PFSK-1 (cell line): ENCODE measurements at regions not wholly inside any gene's neighbourhood (a gene's known extent, or its start where the extent isn't known, plus 50 kb on each side); places are given as distances from the start of the nearest gene placed in this dataset.

Experiments
- FOXP2 ChIP-seq: optimal IDR thresholded peaks from 2 replicates; pipeline ENCODE3; 2011; ENCODE audit warnings: borderline replicate concordance, control low read depth, inconsistent platforms; ENCODE audit not compliant: insufficient read depth; ENCODE audit errors: extremely low read length, extremely low read depth
- POLR2AphosphoS5 ChIP-seq: IDR thresholded peaks from 2 replicates; pipeline ENCODE4 v1.6.1; 2012; ENCODE audit warnings: low read depth, mild to moderate bottlenecking, control low read depth, low read length, moderate library complexity
- SIN3A ChIP-seq: IDR thresholded peaks from 2 replicates; pipeline ENCODE4 v1.6.1; 2012; ENCODE audit warnings: mild to moderate bottlenecking, low read length, moderate library complexity, borderline replicate concordance; ENCODE audit not compliant: insufficient read depth
- TAF1 ChIP-seq: IDR thresholded peaks from 2 replicates; pipeline ENCODE4 v1.6.1; 2012; ENCODE audit warnings: low read length, control low read depth, borderline replicate concordance; ENCODE audit not compliant: insufficient read depth
- TF ChIP-seq, protein P1 (sequence below), 2 experiments: IDR thresholded peaks; 2 replicates each; pipeline versions ENCODE4 v1.6.1 to v1.8.0; 2011 to 2012; ENCODE audit warnings: low read depth in 2 of 2, low read length in 2 of 2, control low read depth in 1 of 2, inconsistent platforms in 1 of 2, mild to moderate bottlenecking in 1 of 2, moderate library complexity in 1 of 2; ENCODE audit not compliant: insufficient read depth in 1 of 2

- no peak for TF ChIP-seq TAF1
- no peak for TF ChIP-seq POLR2AphosphoS5
- TF ChIP-seq, protein P1, sequence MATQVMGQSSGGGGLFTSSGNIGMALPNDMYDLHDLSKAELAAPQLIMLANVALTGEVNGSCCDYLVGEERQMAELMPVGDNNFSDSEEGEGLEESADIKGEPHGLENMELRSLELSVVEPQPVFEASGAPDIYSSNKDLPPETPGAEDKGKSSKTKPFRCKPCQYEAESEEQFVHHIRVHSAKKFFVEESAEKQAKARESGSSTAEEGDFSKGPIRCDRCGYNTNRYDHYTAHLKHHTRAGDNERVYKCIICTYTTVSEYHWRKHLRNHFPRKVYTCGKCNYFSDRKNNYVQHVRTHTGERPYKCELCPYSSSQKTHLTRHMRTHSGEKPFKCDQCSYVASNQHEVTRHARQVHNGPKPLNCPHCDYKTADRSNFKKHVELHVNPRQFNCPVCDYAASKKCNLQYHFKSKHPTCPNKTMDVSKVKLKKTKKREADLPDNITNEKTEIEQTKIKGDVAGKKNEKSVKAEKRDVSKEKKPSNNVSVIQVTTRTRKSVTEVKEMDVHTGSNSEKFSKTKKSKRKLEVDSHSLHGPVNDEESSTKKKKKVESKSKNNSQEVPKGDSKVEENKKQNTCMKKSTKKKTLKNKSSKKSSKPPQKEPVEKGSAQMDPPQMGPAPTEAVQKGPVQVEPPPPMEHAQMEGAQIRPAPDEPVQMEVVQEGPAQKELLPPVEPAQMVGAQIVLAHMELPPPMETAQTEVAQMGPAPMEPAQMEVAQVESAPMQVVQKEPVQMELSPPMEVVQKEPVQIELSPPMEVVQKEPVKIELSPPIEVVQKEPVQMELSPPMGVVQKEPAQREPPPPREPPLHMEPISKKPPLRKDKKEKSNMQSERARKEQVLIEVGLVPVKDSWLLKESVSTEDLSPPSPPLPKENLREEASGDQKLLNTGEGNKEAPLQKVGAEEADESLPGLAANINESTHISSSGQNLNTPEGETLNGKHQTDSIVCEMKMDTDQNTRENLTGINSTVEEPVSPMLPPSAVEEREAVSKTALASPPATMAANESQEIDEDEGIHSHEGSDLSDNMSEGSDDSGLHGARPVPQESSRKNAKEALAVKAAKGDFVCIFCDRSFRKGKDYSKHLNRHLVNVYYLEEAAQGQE (IDR thresholded peaks at IDR 0.05; ENCODE audit: insufficient read depth in 1 of 2, low read depth in 2 of 2, low read length in 2 of 2): no peak
- no peak for TF ChIP-seq SIN3A
- TF ChIP-seq FOXP2: no peak
Measured at GRCh38 chr2:60053791-60054190, 499.7 kb downstream of the BCL11A start.
